ENCODE measurements at regions not wholly inside any gene's neighbourhood (a gene's known extent, or its start where the extent isn't known, plus 50 kb on each side); places are given as distances from the start of the nearest gene placed in this dataset.

GRCh38 chr10:80861882-80862281 is 324.2 kb downstream of the SH2D4B start:
- DNase-seq: no peak

- no peak for DNase-seq
These were observed 332.6 kb downstream of the SH2D4B start for GRCh38 chr10:80870282-80870681.

- no peak for DNase-seq
These were observed 333.4 kb downstream of the SH2D4B start for GRCh38 chr10:80871083-80871482.

- DNase-seq: no peak
These were observed 340.6 kb downstream of the SH2D4B start for GRCh38 chr10:80878330-80878729.

- DNase-seq: no peak
These were observed 352.4 kb downstream of the SH2D4B start for GRCh38 chr10:80890146-80890545.

- no peak for DNase-seq
These were observed 355.6 kb downstream of the SH2D4B start for GRCh38 chr10:80893256-80893655.

- no peak for DNase-seq
These were observed 356.6 kb downstream of the SH2D4B start for GRCh38 chr10:80894311-80894791.

- no peak for DNase-seq
These were observed 357.2 kb downstream of the SH2D4B start for GRCh38 chr10:80894797-80895467.

- DNase-seq: no peak
These were observed 358.4 kb downstream of the SH2D4B start for GRCh38 chr10:80896076-80896475.

DNA sequence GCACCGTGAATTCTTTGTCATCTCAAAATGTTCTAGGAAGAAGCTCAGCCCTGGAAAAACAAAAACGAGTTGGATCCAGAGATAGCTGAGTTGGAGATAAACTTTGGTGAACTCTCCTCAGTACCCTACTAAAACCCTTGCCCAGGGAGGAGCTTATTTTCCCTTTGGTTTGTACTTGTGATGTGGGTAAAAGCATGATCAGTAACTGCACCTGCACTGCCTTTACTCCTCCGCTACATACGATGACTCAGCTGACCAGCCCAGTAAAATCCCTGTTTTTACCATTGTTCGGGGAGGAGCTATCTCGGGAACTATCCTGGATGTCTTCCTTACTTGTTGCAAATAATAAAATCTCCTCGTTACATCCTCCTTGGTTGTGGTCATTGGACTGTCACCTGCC is 359.3 kb downstream of the SH2D4B start:
- no peak for DNase-seq

- DNase-seq: no peak
These were observed 363.0 kb downstream of the SH2D4B start for GRCh38 chr10:80900661-80901060.

DNA sequence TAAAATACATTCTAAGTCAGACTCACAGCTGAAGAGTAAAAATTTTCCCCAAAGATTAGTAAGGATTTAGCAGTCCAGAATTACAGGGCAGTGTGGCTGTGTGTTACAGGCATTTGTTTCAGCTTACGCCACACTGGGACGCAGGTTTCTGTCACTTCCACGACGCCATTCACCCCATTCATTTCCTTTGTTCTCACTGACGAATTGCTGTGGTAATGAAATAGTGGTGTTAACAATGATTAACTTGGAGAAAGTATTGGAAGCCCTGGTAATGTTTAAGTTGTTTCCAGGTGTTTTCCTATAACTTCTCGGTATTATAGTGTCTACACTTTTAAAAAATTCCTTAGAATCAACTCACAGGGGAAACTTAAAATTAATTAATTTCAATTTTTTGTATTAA is 370.9 kb downstream of the SH2D4B start:
- DNase-seq: no peak

- DNase-seq: no peak
These were observed 371.6 kb downstream of the SH2D4B start for GRCh38 chr10:80909254-80909653.

DNA sequence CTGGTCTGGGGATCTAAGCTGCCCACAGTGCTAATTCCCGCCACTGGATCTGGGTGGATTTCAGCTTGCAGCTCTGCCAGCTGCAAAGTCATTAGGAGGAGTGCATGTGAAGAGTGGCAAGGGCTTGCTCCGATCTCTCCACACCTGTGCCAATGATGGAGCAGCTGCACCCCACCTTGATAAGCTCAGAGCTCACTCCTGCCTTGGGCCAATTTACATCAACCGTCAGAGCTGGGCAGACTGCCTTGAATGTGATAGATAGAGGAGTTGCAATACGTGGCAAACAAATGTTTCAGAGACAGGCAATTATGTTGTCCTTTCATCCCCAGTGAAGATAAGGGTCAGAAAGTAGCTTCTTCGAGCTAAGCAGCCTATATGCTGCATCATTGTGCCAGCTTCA is 379.9 kb downstream of the SH2D4B start:
- no peak for DNase-seq

DNA sequence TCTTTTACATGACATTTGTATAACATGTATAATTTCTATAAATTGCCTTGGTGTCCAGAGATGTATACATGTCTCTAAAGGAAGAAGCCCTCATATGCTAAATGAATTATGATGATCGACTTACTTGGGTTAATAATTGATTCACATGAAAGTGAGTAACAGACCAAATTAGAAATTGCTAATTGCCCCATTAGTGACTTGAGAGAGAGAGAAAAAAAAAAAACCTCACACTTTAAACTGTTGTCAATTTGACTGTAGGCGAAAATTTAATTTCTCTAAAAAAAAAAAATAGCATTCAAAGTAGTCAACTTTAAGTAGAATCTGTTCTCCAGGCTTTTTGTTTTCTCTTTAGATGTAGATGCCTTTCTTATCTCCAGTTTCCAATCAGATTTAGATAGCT is 383.3 kb downstream of the SH2D4B start:
- no peak for DNase-seq

DNA sequence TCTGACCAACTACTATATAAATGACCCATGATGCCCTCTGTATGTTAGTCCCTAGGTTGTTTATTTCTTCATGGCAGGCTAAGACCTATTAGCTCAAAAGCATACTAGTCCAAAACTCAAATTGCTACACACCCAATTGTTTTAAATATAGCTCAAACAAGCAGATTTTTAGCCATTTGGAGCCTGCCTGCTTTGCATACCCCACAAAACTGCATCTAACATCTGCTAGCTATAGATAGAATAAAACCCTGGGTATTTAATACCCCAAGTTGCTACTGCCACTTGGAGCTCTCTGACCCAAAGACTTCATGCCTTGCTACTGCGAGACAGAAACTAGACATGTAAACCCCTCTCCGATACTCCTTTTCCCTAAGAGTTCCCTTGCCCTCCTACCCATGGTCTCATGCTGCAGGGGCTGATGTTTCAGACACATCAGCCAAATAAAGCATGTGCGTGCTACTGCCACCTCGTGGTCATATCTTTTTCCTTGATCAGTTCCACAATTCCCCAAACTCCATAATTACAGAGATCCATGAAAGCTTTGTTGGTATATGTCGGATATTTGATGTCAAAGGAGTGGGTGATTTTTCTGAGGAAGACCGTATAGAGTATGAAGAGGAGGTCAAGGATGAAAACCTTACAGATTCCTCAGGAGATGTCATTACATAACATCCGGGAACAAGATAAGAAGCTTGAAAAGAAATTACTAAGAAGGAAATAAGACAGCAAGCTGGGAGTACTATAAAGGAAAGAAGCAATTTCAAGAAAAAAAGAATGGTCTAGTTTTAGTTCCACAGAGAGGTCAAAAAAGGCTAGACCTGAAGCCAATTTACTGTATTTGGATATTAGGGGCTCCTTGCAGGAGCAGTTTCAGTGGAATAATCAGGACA is 386.6 kb downstream of the SH2D4B start:
- peak; percentile 42 for DNase-seq

DNA sequence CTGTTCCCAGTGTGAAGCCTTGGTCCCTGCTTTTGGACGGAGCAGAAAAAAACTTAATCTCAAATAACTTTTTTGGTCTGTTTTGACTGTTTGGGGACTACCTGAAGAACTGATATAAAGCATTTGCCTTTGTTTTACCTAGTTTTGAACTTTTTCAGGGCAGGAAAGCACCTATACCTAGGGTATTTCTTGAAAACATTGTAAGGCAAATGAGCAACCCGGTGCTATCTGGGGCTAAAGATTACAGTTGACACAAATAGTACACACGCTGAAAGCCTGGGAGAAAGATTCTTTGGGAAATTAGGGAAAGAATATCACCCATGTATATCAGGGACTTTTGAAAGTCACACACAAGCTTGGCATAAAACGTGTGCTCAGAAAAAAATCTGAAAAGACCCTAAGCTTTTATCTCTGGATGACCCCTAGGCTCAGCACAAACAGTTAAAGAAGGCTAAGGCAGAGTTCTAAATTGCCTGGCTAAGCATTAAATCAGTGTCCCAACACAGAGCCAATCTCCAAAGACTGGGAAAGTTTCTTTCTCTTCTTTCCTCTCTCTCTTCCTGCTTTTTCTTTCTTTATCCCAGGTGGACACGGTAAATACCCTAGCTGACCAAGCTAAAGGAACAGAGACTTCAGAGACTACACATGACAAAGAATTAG is 389.8 kb downstream of the SH2D4B start:
- no peak for DNase-seq

DNA sequence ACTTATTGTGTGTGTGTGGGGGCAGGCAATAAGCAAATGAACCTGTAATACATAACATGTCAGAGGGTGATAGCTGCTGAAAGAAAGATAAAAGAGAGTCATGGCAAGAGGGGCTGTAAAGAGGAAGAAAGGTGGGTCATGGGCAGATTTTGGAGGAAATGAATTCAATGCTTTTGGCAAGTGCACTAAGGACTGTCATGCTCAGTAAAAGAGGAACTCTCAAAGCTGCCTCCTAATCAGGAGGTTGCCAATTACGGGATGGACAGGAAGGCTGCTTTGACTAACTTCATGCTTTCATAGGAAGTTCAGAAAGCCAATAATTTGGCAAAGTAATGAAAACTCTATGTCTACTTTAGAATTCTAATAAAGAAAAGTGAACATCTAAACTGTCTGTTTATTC is 401.2 kb downstream of the SH2D4B start:
- no peak for DNase-seq

GRCh38 chr10:80945264-80945880 is 407.7 kb downstream of the SH2D4B start:
- no peak for DNase-seq

- no peak for DNase-seq
These were observed 408.4 kb downstream of the SH2D4B start for GRCh38 chr10:80946073-80946472.

DNA sequence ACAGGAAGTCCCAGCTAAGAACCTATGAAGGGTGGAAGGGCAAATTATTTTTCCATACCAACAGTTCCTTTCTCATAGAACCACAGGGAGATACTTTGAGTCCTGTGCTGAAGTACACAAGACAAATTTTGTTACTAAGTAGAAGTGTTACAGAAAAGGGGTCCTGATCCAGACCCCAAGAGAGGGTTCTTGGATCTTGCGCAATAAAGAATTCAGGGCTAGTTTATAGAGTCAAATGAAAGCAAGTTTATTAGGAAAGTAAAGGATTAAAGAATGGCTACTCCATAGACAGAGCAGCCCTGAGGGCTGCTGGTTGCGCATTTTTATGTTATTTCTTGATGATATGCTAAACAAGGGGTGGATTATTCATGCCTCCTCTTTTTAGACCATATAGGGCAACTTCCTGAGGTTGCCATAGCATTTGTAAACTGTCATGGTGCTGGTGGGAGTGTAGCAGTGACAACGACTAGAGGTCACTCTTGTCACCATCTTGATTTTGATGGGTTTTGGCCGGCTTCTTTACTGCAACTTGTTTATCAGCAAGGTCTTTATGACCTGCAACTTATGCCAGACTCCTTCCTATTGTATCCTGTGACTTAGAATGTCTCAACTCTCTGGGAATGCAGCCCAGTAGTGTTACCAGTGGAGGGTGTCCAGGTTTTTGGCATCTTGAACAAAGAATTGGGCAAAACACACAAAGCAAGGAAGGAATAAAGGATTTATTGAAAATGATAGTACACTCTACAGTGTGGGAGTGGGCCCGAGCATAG is 409.4 kb downstream of the SH2D4B start:
- no peak for DNase-seq

GRCh38 chr10:80949785-80950184 is 412.1 kb downstream of the SH2D4B start:
- no peak for DNase-seq

All from NCI-H510A treated with DMSO at 0.1 percent for 48 hours (cell line).